ENCODE measurements at regions not wholly inside any gene's neighbourhood (a gene's known extent, or its start where the extent isn't known, plus 50 kb on each side); places are given as distances from the start of the nearest gene placed in this dataset.

DNA sequence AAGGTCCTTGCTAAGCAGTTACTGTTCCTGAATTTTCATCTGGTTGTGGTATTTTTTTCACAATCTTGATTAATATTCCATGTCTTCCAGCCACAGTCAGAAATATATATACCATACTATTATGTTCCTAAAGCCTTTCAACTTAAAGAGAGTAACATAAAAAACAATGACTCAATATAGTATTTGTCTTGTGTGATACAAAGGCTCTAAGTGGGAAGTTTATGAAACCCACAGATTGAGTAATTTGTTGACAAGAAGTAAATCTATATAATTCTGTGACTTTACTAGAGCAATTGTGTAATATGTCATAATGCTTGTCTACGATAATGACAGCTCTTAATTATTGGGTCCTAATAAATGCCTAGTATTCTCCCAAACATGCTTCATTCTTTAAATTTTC, 509.4 kb downstream of the ISL1 start:
- no peak for TF ChIP-seq SIRT6 (IDR thresholded peaks at IDR 0.05; ENCODE audit: low read length)
- TF ChIP-seq, protein P1, sequence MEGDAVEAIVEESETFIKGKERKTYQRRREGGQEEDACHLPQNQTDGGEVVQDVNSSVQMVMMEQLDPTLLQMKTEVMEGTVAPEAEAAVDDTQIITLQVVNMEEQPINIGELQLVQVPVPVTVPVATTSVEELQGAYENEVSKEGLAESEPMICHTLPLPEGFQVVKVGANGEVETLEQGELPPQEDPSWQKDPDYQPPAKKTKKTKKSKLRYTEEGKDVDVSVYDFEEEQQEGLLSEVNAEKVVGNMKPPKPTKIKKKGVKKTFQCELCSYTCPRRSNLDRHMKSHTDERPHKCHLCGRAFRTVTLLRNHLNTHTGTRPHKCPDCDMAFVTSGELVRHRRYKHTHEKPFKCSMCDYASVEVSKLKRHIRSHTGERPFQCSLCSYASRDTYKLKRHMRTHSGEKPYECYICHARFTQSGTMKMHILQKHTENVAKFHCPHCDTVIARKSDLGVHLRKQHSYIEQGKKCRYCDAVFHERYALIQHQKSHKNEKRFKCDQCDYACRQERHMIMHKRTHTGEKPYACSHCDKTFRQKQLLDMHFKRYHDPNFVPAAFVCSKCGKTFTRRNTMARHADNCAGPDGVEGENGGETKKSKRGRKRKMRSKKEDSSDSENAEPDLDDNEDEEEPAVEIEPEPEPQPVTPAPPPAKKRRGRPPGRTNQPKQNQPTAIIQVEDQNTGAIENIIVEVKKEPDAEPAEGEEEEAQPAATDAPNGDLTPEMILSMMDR (IDR thresholded peaks at IDR 0.05; ENCODE audit: control extremely low read depth in 1 of 3, insufficient read depth in 1 of 3, low read depth in 1 of 3, low read length in 3 of 3), result no peak
- no peak for TF ChIP-seq EZH2 (IDR thresholded peaks at IDR 0.05; ENCODE audit: low read depth, low read length, severe bottlenecking)
- no peak for TF ChIP-seq JUND (IDR thresholded peaks at IDR 0.05; ENCODE audit: low read length)
